Colonic mucosa (tissue), 4 donors: ENCODE measurements at regions not wholly inside any gene's neighbourhood (a gene's known extent, or its start where the extent isn't known, plus 50 kb on each side); places are given as distances from the start of the nearest gene placed in this dataset.
"Not testable (repeated sequence)": the region's sequence is repeated elsewhere in the genome, so short reads cannot be mapped to it uniquely, and the experiment has no call there.

Source experiments
- DNase-seq: peaks from one replicate; pipeline ENCODE4 v3.0.0-alpha.2; 2020
- H3K27ac ChIP-seq: fragments of 200-600 bp; one replicate; pipeline ENCODE4 v1.8.0; 2021
- H3K27me3 ChIP-seq: fragments of 200-600 bp; one replicate; pipeline ENCODE4 v1.8.0; 2021
- H3K36me3 ChIP-seq: fragments of 200-600 bp; one replicate; pipeline ENCODE4 v1.8.0; 2021
- H3K4me1 ChIP-seq: fragments of 200-600 bp; one replicate; pipeline ENCODE4 v1.8.0; 2021; ENCODE audit warnings: mild to moderate bottlenecking
- H3K4me3 ChIP-seq: fragments of 200-600 bp; one replicate; pipeline ENCODE4 v1.8.0; 2021
- H3K9ac ChIP-seq, 2 donors: one replicate each; pipeline ENCODE4 v1.7.0; 2013; ENCODE audit warnings: control low read depth in 2 of 2, low read depth in 2 of 2, low read length in 2 of 2
- H3K9me3 ChIP-seq: fragments of 200-600 bp; one replicate; pipeline ENCODE4 v1.8.0; 2021
- CTCF ChIP-seq: fragments of 200-600 bp; IDR thresholded peaks from one replicate; pipeline ENCODE4 v1.8.0; 2022; ENCODE audit warnings: antibody characterized with exemption, mild to moderate bottlenecking
- intact Hi-C: fragments of 100-400 bp; cut with DNase I; formaldehyde crosslinking; loops from one replicate; pipeline ENCODE4 v1.14.1; 2022
- donor health status: healthy.
- donor health status: DM: no; HTN: no; CAD: no.
- donor health status: DM: no; HTN: no; CAD: no.

- no peak overlapping the region for H3K9ac ChIP-seq
- no peaks in the 10 kb centered on the region for H3K27me3 ChIP-seq
- no peaks in the 10 kb centered on the region for H3K9me3 ChIP-seq
- H3K4me1 ChIP-seq: no peaks in the 10 kb centered on the region
- no peaks in the 10 kb centered on the region for H3K36me3 ChIP-seq
- intact Hi-C loops: no loop called here
- H3K4me3 ChIP-seq: no peak overlapping the region
- no peak for TF ChIP-seq CTCF
- no peak overlapping the region for H3K27ac ChIP-seq
- no peak for DNase-seq
Observed at GRCh38 chr16:66026787-66027330, 339.6 kb upstream of the CDH5 start.

- TF ChIP-seq CTCF: no peak
- Histone ChIP-seq H3K36me3 (no peaks in the 10 kb centered on the region), H3K4me1 (no peaks in the 10 kb centered on the region), H3K9me3 (no peaks in the 10 kb centered on the region), H3K9ac (no peak overlapping the region), H3K27ac (no peak overlapping the region), H3K4me3 (no peak overlapping the region), H3K27me3 (no peaks in the 10 kb centered on the region)
- intact Hi-C loops: no loop called here
- no peak for DNase-seq
Observed at GRCh38 chr16:66026211-66026610, 340.3 kb upstream of the CDH5 start.

- Histone ChIP-seq H3K4me3 (no peak overlapping the region), H3K27ac (no peak overlapping the region), H3K36me3 (no peaks in the 10 kb centered on the region), H3K4me1 (no peaks in the 10 kb centered on the region), H3K9me3 (no peaks in the 10 kb centered on the region), H3K9ac (no peak overlapping the region), H3K27me3 (no peaks in the 10 kb centered on the region)
- DNase-seq: no peak
- intact Hi-C loops: no loop called here
- no peak for TF ChIP-seq CTCF
Observed at GRCh38 chr16:66025751-66026150, 340.7 kb upstream of the CDH5 start.

- intact Hi-C loops, H3K36me3 ChIP-seq, H3K27me3 ChIP-seq, H3K9me3 ChIP-seq, H3K4me3 ChIP-seq, DNase-seq, H3K9ac ChIP-seq, H3K4me1 ChIP-seq, H3K27ac ChIP-seq: not testable (repeated sequence)
Observed at GRCh38 chr16:66024567-66024966, 341.9 kb upstream of the CDH5 start.

- Histone ChIP-seq H3K27ac (no peak overlapping the region), H3K27me3 (no peaks in the 10 kb centered on the region), H3K4me1 (no peaks in the 10 kb centered on the region), H3K36me3 (no peaks in the 10 kb centered on the region), H3K9ac (no peak overlapping the region), H3K9me3 (no peaks in the 10 kb centered on the region), H3K4me3 (no peak overlapping the region)
- TF ChIP-seq CTCF: no peak
- intact Hi-C loops: no loop called here
- no peak for DNase-seq
Observed at GRCh38 chr16:66023481-66023880, 343.0 kb upstream of the CDH5 start.

- intact Hi-C loops: no loop called here
- H3K27ac ChIP-seq: no peak overlapping the region
- TF ChIP-seq CTCF: no peak
- no peaks in the 10 kb centered on the region for H3K36me3 ChIP-seq
- H3K9me3 ChIP-seq: no peaks in the 10 kb centered on the region
- no peaks in the 10 kb centered on the region for H3K27me3 ChIP-seq
- H3K4me1 ChIP-seq: no peaks in the 10 kb centered on the region
- DNase-seq: no peak
- no peak overlapping the region for H3K9ac ChIP-seq
- no peak overlapping the region for H3K4me3 ChIP-seq
Observed at GRCh38 chr16:66020642-66021041, 345.8 kb upstream of the CDH5 start.
